Right lobe of liver (tissue), 6 donors: ENCODE measurements at regions not wholly inside any gene's neighbourhood (a gene's known extent, or its start where the extent isn't known, plus 50 kb on each side); places are given as distances from the start of the nearest gene placed in this dataset.

ENCODE experiments used
- ATAC-seq, 4 donors: fragments of 200-7000 bp; cut with Tn5 transposase; one replicate each; pipeline ENCODE4 v1.9.1; 2020; ENCODE audit warnings: mild to moderate bottlenecking in 4 of 4, moderate library complexity in 4 of 4
- DNase-seq, 3 donors: peaks; one replicate each; pipeline ENCODE4 v3.0.0-alpha.2; 2020
- H3K27ac ChIP-seq, 3 donors: fragments of 200-600 bp; one replicate each; pipeline ENCODE4 v1.8.0; 2022
- H3K27me3 ChIP-seq, 2 donors: fragments of 200-600 bp; one replicate each; pipeline ENCODE4 v1.8.0; 2022
- H3K36me3 ChIP-seq, 4 donors: fragments of 200-600 bp; sonication (generic) in 1 of 4; one replicate each; pipeline versions ENCODE4 v1.5.1 to v1.8.0; 2017 to 2022; ENCODE audit warnings: control low read depth in 1 of 4
- H3K4me1 ChIP-seq, 4 donors: fragments of 200-600 bp; sonication (generic) in 1 of 4; one replicate each; pipeline versions ENCODE4 v1.5.1 to v1.8.0; 2017 to 2022; ENCODE audit warnings: control low read depth in 1 of 4
- H3K4me3 ChIP-seq, 3 donors: fragments of 200-600 bp; one replicate each; pipeline ENCODE4 v1.8.0; 2022
- H3K9me3 ChIP-seq, 4 donors: fragments of 200-600 bp; sonication (generic) in 1 of 4; one replicate each; pipeline versions ENCODE4 v1.5.1 to v1.8.0; 2017 to 2022; ENCODE audit warnings: control low read depth in 1 of 4
- POLR2A ChIP-seq: fragments of 450-650 bp; IDR thresholded peaks from one replicate; pipeline ENCODE4 v1.6.1; 2017; ENCODE audit warnings: antibody characterized with exemption, mild to moderate bottlenecking
- WGBS: methylation state at CpG from one replicate; pipeline ENCODE4 v1.1.6; 2018; ENCODE audit warnings: low coverage, low lambda C conversion rate; ENCODE audit not compliant: insufficient coverage; ENCODE audit errors: missing lambda C conversion rate; 5-methylcytosine and 5-hydroxymethylcytosine counted together
- intact Hi-C, 2 donors: fragments of 100-400 bp; cut with DNase I; formaldehyde crosslinking; loops; one replicate each; pipeline versions ENCODE4 v1.11.2 to v1.14.1; 2022
- TF ChIP-seq, protein P1 (sequence below), 4 donors: fragments of 200-600 bp in 3 of 4; fragments of 450-650 bp in 1 of 4; IDR thresholded peaks; one replicate each; pipeline versions ENCODE4 v1.5.1 to v1.8.0; 2016 to 2022; ENCODE audit warnings: antibody characterized with exemption in 4 of 4, mild to moderate bottlenecking in 2 of 4
- donor health status: DM: no; HTN: yes; CAD: no.
- donor health status: DM: no; HTN: no; CAD: no.
- donor health status: DM: no; HTN: no; CAD: no.
- donor health status: DM: no; HTN: yes; CAD: no.
- donor health status: DM: no; HTN: yes; CAD: no.

DNA sequence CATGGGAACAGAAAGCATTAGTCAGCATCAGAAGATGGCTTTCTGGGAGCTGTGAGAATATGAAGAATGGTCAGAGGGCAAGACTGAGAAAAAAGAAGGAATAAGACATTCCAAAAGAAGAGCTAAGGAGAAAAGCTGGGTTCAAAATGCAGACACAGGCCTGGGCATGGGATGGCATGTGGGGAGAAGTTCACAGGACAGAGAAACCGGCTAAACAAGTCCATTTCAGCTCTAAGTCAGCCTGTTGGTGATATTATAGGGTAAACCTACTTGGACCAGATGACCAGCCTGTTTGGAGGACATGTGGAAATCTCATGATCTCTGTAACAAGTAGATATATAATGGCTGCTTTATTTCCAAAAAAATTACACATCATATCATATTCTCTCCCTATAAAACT lies 91.7 kb upstream of the MEIS1 start:
- H3K9me3 ChIP-seq, result no peaks in the 10 kb centered on the region

DNA sequence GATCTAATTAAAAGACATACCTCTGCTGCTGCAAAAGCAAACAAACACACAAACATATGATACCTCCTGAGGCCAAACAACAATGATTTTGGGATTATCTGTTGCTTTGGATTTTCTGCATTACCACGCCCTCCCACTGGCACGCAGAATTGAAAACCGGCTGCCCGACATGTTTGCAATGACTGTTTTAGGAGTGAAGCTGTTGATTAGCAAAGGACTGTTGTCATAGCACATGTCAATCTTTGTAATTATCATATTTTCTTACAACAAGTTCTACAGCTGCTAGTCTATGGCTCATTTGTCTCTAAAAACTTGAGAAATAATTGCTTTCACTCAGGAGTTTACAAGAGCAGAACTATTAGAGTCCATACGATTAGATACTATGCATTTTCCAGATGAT lies 94.4 kb upstream of the MEIS1 start:
- no peak for ATAC-seq
- Histone ChIP-seq H3K27me3 (no peaks in the 10 kb centered on the region), H3K4me1 (no peaks in the 10 kb centered on the region), H3K4me3 (no peak overlapping the region), H3K36me3 (no peaks in the 10 kb centered on the region), H3K9me3 (no peaks in the 10 kb centered on the region), H3K27ac (no peak overlapping the region)
- no peak for DNase-seq
- TF ChIP-seq, protein P1, sequence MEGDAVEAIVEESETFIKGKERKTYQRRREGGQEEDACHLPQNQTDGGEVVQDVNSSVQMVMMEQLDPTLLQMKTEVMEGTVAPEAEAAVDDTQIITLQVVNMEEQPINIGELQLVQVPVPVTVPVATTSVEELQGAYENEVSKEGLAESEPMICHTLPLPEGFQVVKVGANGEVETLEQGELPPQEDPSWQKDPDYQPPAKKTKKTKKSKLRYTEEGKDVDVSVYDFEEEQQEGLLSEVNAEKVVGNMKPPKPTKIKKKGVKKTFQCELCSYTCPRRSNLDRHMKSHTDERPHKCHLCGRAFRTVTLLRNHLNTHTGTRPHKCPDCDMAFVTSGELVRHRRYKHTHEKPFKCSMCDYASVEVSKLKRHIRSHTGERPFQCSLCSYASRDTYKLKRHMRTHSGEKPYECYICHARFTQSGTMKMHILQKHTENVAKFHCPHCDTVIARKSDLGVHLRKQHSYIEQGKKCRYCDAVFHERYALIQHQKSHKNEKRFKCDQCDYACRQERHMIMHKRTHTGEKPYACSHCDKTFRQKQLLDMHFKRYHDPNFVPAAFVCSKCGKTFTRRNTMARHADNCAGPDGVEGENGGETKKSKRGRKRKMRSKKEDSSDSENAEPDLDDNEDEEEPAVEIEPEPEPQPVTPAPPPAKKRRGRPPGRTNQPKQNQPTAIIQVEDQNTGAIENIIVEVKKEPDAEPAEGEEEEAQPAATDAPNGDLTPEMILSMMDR (IDR thresholded peaks at IDR 0.05), result no peak
- no peak for TF ChIP-seq POLR2A
- 48% methylated on average over 5 of the region's 5 CpGs for WGBS
- intact Hi-C loops, result no loop called here

More for the DNA sequence above, 91.7 kb upstream of the MEIS1 start:
- Histone ChIP-seq H3K36me3 (no peaks in the 10 kb centered on the region), H3K27ac (no peak overlapping the region), H3K4me1 (no peaks in the 10 kb centered on the region), H3K27me3 (no peaks in the 10 kb centered on the region), H3K4me3 (no peak overlapping the region)
- WGBS, result 42% methylated on average over 1 of the region's 1 CpG
- no peak for DNase-seq
- TF ChIP-seq POLR2A, result no peak
- TF ChIP-seq, protein P1 (IDR thresholded peaks at IDR 0.05), result no peak
- intact Hi-C loops, result no loop called here
- no peak for ATAC-seq

DNA sequence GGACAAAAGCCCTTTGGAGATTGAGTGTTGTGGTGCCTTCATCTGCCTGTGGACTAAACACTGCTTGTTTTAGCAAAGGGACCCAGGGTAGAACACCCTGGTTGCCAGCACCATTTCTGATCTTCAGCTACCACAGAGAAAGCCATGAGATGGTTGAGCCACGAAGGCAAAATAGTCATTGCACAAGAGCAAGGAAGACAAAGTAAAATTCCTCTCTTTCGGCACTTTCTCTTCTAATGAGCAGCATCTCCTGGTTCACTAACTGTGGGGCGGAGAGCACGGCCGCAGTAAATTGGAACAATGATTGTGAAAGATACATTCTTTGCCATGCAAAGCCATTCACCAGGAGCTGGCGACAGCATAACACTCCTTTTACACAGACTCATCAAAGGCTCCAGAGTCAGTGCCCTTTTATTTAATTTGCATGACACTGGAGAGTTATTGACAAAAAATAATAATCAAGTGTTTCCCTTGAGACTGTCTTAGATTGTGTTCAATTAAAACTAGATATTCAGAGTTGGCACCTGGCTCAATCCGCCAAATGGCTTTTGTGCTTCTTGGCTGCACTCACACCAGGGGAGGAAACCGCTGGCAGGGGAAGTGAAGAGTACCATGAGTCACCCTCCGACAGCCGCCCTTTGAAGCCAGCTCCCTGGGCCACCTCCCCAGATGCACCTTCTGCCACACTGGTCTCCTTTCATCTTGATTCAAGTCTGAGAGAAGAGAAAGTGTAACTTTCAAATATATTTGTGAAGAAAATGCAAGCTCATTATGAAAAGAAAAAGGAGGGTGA lies 100.5 kb upstream of the MEIS1 start:
- WGBS, result 70% methylated on average over 10 of the region's 10 CpGs
- no peak overlapping the region for H3K4me3 ChIP-seq
- no peak for TF ChIP-seq POLR2A
- TF ChIP-seq, protein P1 (IDR thresholded peaks at IDR 0.05), result no peak
- H3K9me3 ChIP-seq, result no peaks in the 10 kb centered on the region
- H3K27me3 ChIP-seq, result no peaks in the 10 kb centered on the region
- no peaks in the 10 kb centered on the region for H3K36me3 ChIP-seq
- ATAC-seq (no peak), DNase-seq (no peak)
- intact Hi-C loops, result no loop called here
- H3K4me1 ChIP-seq, result no peaks in the 10 kb centered on the region
- no peak overlapping the region for H3K27ac ChIP-seq

DNA sequence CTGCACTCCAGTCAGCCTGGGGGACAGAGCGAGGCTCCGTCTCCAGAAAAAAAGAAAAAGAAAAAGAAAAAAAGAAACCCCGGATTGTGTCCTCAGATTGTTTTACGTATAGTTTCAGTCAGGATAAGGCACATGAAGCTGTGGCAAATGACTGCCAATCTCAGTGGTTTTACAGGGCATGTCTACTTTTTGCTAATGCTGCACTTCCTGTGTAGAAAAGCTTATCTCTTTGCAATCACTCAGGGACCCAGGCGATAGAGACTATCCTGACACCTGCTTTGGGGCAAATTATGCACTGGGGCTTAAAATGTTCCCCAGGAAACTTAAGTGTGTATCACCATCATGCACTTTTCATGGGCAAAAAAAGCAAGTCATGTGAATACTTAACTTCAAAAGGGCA lies 103.7 kb upstream of the MEIS1 start:
- intact Hi-C loops, result no loop called here
- TF ChIP-seq, protein P1 (IDR thresholded peaks at IDR 0.05), result no peak
- no peak for TF ChIP-seq POLR2A

More for the DNA sequence above, 103.7 kb upstream of the MEIS1 start:
- Histone ChIP-seq H3K4me1 (no peaks in the 10 kb centered on the region), H3K9me3 (no peaks in the 10 kb centered on the region), H3K36me3 (no peaks in the 10 kb centered on the region), H3K4me3 (no peak overlapping the region), H3K27ac (no peak overlapping the region), H3K27me3 (no peaks in the 10 kb centered on the region)
- ATAC-seq (no peak), DNase-seq (no peak)
- 51% methylated on average over 4 of the region's 5 CpGs for WGBS
